HG03139 (cell line): ENCODE measurements at regions not wholly inside any gene's neighbourhood (a gene's known extent, or its start where the extent isn't known, plus 50 kb on each side); places are given as distances from the start of the nearest gene placed in this dataset.

ENCODE experiments used
- ATAC-seq: cut with Tn5 transposase; IDR thresholded peaks from one replicate; pipeline ENCODE4 v1.9.1; 2021; ENCODE audit not compliant: unreplicated experiment

DNA sequence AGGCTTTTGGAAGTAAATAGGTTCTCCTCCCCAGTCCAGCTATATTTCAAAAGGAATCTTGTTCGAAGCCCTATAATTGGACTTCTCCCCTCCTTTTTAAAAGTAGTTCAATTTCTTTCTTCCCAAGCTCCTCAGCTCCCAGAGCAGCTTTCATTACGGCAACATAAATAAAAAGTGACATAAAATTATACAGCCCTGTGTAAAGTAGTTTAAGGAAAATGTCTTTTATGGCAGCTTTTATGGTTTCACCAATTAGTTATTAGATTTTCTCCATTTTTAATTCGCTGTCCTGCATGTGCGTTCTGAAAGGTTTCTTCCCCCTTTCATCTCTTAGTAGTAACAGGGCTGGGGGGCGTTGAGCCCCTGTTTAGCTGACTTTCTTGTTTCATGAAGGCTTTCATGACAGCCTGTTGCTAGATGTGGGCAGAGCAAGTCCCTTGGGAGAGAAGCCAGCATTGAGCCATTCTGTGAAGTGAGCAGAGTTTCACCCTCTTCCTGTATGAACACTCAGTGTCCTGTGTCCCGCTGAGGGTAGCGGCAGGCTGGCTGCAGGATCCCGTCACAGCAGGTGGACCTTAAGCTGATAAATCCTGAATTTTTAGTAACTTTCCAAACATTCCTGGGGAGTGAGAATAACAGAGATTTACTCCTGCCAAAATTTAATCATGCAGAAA lies 229.7 kb upstream of the SPRED2 start:
- ATAC-seq = no peak

DNA sequence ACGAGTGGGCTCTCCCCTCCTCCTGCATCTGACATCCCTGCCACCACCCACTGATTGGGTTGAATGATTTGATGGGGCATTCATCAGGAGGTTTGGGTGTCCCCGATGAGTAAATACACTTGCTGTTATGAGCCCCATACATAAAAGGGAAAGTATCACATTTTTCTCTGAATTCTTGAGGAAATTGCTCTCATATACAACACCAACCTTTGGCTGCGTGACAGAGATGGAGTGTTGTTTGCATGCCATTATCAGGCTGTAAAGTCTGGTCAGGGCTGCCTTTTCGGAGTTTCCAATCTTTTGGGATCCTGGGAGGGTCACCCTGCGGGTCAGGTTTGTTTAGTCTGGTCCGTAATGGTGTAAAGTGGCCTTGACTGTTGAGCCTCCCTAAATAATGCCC lies 227.9 kb upstream of the SPRED2 start:
- ATAC-seq = no peak

DNA sequence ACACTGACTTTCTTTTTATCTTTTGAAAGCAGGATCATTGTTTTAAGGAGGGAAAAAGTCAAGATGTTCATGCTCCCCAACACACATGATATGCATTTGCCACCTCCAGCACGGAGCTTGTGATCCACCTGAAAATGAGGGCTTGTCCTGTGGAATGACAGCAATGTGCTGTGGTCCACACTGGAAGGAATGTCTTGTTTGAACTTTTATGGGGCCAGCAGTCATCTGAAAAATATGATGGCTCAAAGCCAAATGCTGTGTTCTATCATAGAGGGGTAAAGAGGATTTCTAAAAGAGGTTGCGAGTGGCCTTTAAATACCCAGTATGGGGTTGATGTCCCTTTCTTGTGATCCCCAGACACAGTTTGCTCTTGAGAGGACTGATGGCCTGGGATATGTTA lies 226.5 kb upstream of the SPRED2 start:
- ATAC-seq = no peak

DNA sequence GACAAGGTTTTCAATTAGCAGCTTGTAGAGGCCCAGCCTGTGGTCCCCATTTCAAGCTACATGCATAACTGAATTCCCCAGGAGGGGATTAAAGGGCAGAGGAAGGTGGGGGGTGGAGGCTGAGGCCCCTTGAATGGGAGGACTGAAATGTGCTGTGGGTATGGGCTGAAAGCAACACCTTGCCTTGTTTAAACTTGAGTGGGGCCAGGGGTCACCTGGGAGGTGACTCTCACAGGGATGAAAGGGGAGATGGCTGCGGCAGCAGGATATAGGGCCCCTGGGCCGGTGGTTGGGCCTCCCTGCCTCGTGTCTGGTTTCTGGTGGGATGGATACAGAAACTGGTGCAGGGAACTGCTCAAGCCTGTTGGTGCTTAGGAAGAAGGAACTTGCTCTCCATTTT lies 225.9 kb upstream of the SPRED2 start:
- no peak for ATAC-seq

DNA sequence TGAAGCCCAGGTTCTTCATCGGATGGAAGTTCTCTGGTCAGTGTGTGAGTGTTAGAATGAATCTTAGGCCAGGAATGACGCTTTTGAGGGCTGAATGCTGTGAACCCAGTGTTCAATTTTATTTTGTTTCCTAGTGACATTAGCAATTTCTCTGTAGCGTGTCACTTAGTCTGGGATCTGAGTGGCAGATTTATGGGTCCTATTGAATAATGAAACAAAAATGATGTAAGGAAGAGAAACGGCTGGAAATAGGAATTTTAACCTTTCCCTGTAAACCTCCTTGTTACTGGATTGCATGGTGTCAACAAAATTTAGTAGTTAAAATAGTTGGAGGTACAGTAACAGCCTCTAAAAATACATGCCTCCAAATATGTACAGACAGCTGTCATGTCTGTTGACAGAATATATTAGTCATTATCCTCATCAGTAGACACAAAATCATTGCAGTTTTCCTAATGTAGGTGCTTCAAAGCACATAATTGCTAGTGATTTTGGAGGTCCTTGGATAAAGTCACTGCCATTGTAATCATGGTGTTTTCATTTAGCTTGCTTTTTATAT lies 223.8 kb upstream of the SPRED2 start:
- ATAC-seq = no peak

DNA sequence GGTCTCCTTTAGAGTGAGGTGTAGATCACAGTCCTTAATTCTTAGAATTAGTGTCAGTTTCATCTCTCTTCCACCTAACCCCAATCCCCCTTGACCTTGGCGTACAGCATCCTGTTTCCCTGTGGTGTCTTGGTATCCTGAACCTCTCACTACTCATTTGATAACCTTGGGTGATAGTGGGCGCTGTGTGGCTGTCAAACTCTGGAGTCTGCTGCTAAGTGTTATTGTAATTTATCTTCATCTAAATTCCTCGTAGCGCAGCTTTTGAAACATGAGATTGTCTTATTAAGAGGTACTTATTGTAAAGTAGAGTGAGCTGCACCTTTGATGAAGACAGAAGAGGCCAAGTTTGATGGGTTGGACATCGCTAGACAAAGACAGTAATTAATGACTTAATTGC lies 222.6 kb upstream of the SPRED2 start:
- no peak for ATAC-seq

DNA sequence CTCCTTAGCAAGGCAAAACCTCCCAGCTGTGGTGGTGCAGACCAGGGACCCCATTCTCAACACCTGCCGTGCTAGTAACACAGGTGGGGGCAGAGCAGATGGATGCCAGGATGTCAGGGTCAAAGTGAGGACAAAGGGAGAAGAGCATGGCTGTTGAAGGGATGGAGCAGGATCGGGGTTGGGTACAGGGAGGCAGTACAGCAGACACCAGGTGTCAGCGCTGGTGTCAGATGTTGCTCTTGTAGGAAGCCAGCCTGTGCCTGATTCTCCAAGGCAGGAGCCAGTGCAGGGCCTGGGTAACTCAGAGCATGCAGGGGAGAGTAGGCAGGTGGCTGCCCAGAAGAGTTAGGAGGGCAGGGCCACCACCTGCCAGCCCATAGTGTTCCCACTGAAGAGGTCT lies 222.1 kb upstream of the SPRED2 start:
- ATAC-seq = no peak

DNA sequence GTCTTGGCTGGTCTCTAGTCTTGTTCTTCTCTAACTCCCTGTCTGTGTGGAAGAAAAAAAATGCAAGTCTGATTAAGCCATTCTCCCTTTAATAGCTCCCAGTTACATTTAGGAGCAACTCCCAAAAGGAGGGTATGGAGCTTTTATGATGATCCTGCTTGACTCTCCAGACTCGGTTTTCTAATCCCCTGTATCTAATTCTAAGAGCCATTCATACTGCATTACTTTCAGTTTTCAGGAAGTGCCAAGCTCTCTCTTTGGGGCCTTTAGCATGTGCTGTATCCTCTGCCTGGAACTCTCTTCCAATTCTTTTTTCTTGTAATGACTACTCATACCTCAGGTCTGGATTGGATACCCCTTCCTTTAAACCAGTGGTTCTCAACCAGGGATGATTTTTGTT lies 219.7 kb upstream of the SPRED2 start:
- no peak for ATAC-seq

DNA sequence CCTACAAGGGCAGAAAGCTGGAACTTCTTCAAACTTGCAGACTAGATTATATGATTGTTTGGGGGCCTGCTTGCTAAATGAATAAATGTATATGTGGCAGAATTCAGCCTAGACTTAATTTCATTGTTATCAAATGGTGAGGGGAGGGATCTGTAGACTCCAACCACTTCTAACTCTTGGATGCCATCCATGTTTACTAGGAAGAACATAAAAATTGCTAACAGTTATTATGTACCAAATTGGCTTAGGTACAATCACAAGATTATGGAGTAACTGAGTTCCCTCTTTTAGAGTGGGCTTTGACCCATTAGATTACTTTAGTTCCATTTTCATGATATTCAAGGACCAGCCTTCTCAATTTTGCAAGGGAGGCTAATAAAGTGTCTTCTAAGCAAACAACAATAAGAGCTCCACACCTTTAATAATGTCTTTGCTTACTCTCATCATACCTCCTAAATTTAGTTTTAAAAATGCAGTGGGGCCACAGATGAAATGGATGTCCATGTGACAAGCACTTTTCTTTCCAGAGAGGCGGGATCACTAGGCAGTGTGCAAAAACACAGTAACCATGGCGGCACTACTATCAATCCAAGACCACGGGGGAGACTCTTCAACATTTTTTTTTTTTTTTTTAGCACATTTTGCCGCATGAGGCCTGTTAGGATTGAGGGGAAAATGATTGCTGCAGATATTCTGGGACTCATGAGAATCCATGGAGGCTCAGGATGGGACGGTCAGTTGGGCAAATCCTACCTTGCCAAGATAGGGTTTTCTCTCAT lies 217.6 kb upstream of the SPRED2 start:
- no peak for ATAC-seq

DNA sequence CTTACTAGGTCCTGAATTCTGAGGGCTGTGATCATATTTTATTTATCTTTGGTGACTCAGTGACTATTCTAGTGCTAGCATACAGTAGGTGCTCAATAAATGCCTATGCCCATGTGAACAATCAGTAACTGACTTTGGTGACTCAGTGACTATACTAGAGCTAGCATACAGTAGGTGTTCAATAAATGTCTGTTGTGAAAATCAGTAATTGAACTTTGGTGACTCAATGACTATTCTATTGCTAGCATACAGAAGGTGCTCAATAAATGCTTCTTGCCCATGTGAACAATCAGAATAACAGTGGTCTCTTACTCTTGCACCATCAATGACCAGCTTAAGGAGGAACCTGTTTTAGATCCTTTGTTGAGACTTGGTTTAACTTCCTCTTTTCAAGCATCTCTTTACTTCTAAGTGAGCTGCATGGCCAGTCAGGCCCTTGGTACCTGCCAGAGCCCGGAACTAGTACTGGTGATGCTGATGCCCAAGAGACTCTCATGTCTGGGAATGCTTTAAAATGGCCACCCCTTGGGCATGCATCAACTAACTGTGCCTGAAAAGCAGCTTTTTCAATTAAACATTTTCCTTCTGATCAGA lies 214.9 kb upstream of the SPRED2 start:
- ATAC-seq = no peak

DNA sequence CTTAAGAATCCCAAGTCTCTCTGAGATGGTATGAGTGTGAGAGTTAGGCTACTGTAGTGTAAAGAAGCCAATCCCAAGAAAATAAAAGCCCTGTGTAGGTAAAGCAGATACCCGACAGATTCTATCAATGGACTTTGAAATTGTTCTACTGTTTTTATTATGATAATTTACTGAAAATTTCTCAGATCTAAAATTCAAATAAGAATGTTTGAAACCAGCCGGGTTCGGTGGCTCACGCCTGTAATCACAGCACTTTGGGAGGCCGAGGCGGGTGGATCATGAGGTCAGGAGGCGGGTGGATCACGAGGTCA lies 208.3 kb upstream of the SPRED2 start:
- ATAC-seq = no peak

DNA sequence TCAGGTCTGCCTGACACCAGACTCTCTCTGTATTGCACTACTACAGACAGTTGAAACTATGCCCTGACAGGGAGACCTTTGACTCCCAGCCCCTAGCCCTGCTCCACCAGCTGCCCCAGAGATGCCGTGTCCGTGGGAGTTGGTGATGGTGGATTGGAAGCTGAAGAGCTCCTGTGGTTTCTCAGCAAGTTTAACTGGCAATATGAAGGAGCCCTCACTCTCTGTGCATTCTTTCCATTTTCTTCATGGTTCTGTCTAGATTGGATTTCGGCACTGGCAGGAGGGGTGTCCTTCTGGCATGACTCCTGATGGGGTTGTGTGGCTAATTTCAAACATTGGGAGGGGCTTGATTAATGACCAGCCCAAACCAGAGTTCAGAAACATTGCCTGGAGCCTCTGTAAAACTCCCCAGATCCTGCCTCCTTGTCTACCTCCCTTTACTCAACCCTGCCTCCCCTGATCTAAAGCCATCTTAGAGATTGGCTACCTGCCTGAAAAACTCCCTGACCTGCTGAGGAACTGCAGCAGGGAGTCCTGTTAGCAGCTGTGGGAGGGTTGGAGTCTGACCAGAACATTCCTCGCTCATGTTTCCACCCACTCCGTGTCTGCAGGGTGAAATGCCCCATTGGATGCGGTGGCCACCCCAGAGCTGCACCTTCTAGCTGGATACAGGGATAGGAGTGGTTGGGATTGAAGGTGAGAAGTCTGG lies 206.9 kb upstream of the SPRED2 start:
- no peak for ATAC-seq

DNA sequence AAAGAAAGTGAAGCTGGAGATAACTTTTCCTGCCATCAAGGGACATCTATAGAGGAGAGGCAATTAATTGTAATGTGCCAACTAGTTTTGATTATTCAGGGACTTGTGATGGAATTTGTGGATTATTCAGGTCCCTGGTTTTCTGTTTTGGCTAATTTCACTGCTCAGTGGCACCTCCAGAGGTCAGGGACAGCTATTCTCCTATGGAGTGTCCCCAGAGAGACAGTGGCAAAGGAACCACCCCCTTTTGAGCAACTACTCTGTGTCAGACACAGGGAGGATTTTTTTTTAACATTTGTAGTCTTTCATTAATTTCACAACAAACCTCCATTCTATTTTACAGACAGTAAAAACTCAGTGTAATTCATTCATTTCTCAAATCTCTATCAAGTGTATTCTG lies 206.0 kb upstream of the SPRED2 start:
- no peak for ATAC-seq

DNA sequence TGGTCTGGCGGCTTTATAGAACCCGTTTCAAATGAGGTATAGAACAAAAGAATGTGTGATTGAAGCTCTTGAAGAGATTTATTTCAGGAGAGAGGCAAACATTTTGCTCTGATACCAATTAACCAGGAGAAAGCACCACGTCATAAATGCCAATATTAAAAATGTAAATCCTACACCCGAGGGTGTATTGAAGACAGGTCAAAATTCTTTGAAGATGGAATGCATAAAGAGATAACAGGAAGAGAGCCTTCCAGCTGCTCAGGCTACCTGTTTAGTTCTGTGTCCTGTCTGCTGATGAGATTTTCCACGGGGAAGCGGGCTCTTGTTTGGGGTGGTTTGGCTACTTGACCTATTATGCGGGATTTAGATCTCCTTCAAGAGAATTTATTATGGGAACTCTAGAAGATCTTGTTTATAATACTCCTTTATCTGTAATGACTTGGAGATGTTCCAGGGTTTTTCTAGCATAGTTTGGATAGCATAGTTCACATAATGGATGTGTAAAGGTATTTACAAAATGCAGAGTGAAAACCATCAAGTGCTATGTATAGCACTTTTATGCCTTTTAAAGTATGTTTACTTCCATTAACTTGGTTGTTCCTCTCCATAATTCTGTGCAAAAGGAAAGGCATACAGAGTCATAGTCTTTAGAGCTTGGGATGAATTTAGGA lies 204.5 kb upstream of the SPRED2 start:
- no peak for ATAC-seq

DNA sequence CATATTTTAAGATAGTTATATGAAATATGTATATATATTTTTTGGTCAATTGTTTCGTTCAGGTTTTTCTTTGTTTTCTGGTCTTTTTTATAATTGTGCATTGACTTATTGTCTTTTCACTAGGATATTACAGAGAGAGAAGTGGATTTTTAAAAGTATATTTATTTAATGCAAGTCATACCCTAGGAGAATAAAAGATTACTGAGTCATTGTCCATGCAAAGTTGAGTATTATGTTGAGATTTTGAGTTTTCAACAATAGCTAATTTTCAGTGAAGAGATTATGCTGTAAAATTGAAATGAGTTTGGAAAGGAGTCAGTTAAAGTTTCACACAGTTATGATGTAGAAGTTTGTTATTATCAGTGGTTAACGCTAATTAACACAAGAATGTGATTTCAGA lies 203.6 kb upstream of the SPRED2 start:
- ATAC-seq = no peak

DNA sequence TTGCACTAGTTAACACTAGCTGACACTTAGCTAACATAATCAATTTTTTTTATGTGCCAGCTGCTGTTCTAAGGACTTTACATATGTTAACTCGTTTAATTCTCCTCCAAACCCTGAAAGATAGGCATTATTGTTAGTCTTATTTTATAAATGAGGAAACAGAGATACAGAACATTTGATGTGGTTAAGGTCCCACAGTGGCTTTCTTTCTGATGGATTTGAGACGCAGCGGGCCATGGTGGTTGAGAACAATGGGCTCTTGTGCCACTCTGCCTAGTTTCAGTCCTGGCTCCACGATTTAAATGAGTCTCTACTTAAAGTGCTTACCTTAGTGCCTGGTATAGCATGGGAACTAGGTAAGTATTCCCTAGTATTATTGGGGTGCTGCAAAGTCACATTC lies 201.9 kb upstream of the SPRED2 start:
- no peak for ATAC-seq

DNA sequence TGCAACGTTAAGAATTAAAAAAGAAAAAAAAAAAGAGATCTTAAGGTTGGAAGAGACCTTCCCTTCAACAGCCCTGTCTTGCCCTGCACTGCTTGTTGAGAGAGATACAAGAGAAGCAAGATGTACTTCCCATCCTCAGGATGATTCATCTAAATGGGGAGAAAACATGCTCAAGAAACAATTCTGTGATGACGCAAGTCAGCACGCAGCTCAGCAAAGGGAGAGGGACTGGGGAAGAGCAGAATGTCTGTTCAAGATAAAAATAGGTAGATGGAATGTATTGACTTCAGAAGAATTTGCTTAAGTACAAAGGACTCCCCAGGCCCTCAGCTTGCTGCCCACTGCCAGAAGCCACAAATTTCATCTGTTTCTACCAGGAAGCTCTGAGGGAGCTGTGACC lies 198.2 kb upstream of the SPRED2 start:
- ATAC-seq = no peak

DNA sequence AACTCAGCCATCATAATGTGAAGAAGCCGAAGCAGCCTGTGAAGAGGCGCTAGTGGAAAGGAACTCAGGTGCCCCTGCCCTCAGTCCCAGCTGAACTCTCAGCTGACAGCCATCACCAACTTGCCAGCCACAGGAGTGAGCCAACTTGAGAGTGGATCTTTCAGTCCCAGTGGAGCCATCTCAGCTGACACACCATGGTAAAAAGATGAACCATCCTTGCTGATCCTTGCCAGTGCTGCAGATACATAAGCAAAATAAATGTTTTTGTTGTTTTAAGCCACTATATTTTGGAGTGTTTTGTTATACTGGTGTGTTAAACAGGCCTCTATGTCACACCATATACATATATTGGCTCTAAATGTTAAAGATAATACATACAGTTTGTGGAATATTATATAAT lies 195.8 kb upstream of the SPRED2 start:
- ATAC-seq = no peak

DNA sequence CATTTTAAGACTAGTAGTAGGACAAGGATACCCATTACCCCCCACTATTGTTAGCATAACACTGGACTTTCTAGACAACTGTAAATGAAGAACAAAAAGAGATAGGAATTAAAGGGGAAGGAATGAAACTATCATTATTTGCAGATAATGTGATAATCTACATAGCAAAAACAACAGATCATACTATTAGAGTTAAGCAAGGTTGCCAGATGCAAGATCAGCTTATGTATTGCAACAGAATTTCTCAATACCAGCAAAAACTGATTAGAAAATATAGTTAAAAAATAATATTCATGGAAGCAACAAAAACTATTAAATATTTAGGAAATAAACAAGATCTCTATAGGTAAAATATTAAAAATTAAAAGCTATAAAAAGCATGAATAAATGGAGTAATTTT lies 194.4 kb upstream of the SPRED2 start:
- ATAC-seq = no peak

DNA sequence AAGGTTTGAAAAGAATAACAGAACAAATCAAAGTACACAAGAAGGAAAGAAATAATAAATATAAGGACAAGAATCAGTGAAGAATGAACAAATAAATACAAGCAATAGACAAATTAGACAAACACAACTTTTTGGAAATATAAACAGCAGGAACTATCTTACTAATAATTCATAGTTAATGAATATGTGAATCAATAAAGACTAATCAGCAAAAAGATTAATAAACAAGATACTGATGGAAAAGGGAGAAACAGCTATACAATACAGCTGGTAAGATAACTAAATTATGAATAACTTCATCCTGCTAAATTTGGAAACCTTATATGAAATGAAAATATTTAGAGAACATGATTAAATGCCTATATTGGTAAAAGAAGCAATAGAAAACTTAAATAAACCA lies 193.6 kb upstream of the SPRED2 start:
- ATAC-seq = no peak

DNA sequence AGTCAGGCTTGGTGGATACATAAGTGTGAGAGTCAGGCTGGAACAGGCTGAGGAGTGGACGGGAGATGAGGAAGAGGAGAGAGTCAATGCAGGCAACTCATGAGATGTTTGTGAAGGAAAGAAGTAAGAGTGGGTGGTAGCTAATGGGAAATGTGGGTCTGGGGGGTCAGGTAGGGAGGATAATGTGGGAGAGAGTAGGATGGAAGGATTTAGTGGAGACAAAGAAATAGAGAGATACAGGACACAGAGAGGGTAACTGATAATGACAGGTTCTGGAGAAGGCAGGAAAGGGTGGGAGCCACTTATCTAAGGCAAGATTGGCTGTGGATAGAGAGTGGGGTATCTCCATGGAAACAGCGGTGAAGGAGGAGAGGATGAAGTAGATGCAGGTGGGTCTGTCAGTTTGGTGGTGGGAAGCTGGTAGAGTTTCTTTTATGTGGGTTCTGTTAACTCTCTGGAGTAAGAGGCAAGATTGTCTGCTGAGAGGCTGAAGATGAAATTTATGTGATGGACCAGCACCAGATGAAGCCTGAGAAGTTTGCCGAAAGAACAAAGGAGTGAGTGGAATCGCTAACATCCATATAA lies 190.6 kb upstream of the SPRED2 start:
- ATAC-seq = no peak
